Activated T-cell treated with anti-CD3 and anti-CD28 coated beads, Interleukin-2, amount 50 U/mL, for 24 hours (primary cell): ENCODE measurements at regions not wholly inside any gene's neighbourhood (a gene's known extent, or its start where the extent isn't known, plus 50 kb on each side); places are given as distances from the start of the nearest gene placed in this dataset.

Source experiments
- DNase-seq: peaks from one replicate; pipeline ENCODE4 v3.0.0-alpha.2; 2020
- H3K27ac Mint-ChIP-seq: 2 replicates; pipeline ENCODE4 v1.8.0; 2020; ENCODE audit warnings: mild to moderate bottlenecking, mixed read lengths
- H3K27me3 Mint-ChIP-seq: 2 replicates; pipeline ENCODE4 v1.8.0; 2020; ENCODE audit warnings: mixed read lengths
- H3K36me3 Mint-ChIP-seq: 2 replicates; pipeline ENCODE4 v1.8.0; 2020; ENCODE audit warnings: low read depth, mixed read lengths
- H3K4me1 Mint-ChIP-seq: 2 replicates; pipeline ENCODE4 v1.8.0; 2020; ENCODE audit warnings: low read depth, mixed read lengths
- H3K4me3 Mint-ChIP-seq: 2 replicates; pipeline ENCODE4 v1.8.0; 2020; ENCODE audit warnings: mild to moderate bottlenecking, moderate library complexity, mixed read lengths
- H3K9me3 Mint-ChIP-seq: 2 replicates; pipeline ENCODE4 v1.8.0; 2020; ENCODE audit warnings: mixed read lengths

DNA sequence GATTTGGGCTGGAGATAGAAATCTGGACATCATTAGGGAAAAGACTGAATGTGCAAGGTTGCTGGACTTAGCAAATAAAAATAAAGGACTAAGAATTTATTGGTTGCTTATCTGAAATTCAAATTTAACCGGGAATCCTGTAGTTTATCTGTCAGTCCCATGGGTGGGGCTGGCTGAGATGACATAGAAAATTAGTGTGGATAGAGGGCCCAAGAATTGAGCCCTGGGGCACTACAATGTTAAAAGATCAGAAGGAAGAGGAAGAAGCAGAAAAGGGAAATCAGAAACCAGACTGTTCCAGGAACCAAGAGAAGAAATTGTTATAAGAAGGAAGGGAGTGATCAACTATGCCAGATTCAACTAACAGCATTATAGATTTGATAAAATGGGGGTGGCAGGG lies 96.7 kb upstream of the CCDC196 start:
- H3K36me3 Mint-ChIP-seq, result no peaks in the 10 kb centered on the region

DNA sequence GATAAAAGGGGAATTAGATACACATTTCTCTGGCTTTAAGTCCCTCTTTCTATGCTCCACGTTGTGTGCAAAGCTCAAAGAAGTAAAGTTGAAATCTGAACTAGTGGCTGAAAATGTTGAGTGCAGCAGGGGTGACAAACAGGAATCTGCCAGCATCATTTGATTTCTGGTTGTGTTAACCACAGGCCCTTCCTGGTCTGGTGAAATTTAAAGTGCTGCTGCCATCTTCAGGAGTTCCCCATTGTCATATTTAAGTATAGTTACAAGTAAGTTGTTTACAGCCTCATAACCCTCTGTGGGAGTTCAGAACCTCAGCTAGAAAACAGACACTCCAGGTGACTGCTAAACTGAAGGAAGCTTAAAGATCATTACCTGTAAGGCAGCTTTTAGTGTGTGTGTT lies 90.9 kb upstream of the CCDC196 start:
- DNase-seq, result no peak
- no peaks in the 10 kb centered on the region for H3K9me3 Mint-ChIP-seq
- no peaks in the 10 kb centered on the region for H3K36me3 Mint-ChIP-seq
- peaks cover 12% of the 10 kb centered on the region for H3K4me1 Mint-ChIP-seq
- H3K27me3 Mint-ChIP-seq, result no peaks in the 10 kb centered on the region
- H3K27ac Mint-ChIP-seq, result no peak overlapping the region
- no peak overlapping the region for H3K4me3 Mint-ChIP-seq

More for the DNA sequence above, 96.7 kb upstream of the CCDC196 start:
- no peak for DNase-seq
- H3K4me3 Mint-ChIP-seq, result no peak overlapping the region
- H3K27me3 Mint-ChIP-seq, result no peaks in the 10 kb centered on the region
- no peak overlapping the region for H3K27ac Mint-ChIP-seq
- no peaks in the 10 kb centered on the region for H3K9me3 Mint-ChIP-seq
- H3K4me1 Mint-ChIP-seq, result no peaks in the 10 kb centered on the region

DNA sequence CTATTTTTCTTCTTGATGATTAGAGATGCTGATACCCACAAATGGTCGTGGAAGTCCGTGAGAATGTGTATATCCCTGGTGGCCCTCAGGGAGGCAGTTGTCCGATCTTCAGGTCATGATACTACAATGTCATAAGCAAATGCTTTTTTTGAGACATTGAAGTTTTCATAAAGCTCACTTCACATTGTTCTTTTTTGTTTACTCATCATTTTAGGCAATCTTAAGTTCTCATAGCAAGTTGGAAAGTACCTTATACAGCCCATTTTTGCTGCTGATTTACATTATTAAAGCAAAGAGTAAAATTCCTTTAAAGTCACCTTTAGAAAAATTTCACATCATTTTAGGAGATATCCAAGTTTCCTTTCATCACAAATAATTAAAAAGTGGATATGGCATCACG lies 90.0 kb upstream of the CCDC196 start:
- Mint-ChIP-seq H3K4me3 (no peak overlapping the region), H3K27me3 (no peaks in the 10 kb centered on the region), H3K27ac (no peak overlapping the region), H3K36me3 (no peaks in the 10 kb centered on the region), H3K9me3 (no peaks in the 10 kb centered on the region), H3K4me1 (peaks cover 12% of the 10 kb centered on the region)
- no peak for DNase-seq

DNA sequence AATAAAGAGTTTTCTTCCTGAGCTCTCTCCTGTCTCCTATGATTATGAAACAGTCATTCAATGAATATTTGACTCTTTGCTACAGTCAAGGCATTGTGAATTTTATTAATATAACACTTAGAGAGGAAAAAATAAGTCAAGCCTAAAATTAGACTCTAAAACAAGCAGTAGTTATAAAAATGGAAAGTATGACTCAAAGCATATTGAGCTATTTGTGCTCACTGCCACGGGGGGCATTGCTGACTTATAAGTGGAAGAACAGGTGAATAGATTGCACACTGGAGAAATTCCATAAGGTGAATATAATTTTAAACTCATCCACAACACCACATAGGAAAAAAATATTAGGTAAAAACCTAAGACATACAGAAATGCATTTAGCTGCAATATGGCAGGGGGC lies 87.7 kb upstream of the CCDC196 start:
- Mint-ChIP-seq H3K27ac (no peak overlapping the region), H3K4me1 (peaks cover 12% of the 10 kb centered on the region), H3K4me3 (no peak overlapping the region), H3K36me3 (no peaks in the 10 kb centered on the region), H3K9me3 (no peaks in the 10 kb centered on the region), H3K27me3 (no peaks in the 10 kb centered on the region)
- no peak for DNase-seq

DNA sequence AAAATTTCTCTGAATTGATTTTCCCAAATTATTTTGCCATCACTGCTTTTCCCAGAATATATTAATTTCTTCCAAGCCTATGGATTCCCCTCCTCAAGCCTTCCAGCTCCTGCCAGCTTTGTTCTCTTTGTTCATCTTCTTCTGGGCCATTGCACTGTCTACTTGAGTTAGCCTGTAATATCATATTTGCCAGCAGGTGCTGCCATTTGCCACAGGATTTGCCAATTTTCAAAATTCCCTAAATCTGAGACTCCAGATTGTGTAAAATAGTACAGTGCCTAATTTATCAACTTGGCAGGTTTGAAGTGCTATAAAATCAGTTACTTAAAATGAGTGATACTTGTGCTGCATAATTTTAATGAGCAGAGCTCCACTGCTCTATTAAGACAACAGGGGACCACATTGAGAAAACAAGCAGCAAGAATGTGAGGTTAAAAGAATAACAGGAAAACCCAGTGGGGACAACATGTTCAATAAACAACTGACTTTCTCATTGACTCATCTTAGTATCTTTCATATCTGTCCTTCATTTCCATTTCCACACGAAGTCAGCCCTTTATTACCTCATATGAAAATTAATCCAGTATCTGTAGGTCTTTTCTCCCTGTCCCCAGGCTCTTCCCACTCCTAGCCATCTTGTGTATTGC lies 84.6 kb upstream of the CCDC196 start:
- DNase-seq, result no peak
- no peaks in the 10 kb centered on the region for H3K27me3 Mint-ChIP-seq
- no peaks in the 10 kb centered on the region for H3K36me3 Mint-ChIP-seq
- no peak overlapping the region for H3K4me3 Mint-ChIP-seq
- H3K9me3 Mint-ChIP-seq, result no peaks in the 10 kb centered on the region
- no peak overlapping the region for H3K27ac Mint-ChIP-seq
- H3K4me1 Mint-ChIP-seq, result peaks cover 6% of the 10 kb centered on the region

DNA sequence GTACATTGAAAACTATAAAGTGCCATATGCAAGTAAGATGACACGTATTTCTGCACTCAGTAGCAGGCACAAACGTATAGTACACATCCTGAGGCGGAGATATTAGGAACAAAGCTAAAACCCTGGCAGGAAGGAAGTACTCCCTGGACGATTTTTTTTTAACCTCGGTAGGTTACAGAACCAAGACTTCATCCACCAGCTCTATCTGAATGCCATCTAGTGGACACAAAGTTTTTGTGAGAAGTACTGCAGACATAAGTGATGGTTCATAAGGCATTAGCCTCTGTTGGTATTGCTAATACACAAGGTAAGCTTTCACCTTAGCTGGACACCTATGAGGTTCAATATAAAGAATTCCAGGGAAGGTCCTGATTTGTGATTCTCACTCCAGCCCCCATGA lies 83.0 kb upstream of the CCDC196 start:
- DNase-seq, result no peak
- no peaks in the 10 kb centered on the region for H3K36me3 Mint-ChIP-seq
- no peaks in the 10 kb centered on the region for H3K9me3 Mint-ChIP-seq
- H3K27me3 Mint-ChIP-seq, result no peaks in the 10 kb centered on the region
- no peak overlapping the region for H3K4me3 Mint-ChIP-seq
- H3K27ac Mint-ChIP-seq, result no peak overlapping the region
- peaks cover 4% of the 10 kb centered on the region for H3K4me1 Mint-ChIP-seq

DNA sequence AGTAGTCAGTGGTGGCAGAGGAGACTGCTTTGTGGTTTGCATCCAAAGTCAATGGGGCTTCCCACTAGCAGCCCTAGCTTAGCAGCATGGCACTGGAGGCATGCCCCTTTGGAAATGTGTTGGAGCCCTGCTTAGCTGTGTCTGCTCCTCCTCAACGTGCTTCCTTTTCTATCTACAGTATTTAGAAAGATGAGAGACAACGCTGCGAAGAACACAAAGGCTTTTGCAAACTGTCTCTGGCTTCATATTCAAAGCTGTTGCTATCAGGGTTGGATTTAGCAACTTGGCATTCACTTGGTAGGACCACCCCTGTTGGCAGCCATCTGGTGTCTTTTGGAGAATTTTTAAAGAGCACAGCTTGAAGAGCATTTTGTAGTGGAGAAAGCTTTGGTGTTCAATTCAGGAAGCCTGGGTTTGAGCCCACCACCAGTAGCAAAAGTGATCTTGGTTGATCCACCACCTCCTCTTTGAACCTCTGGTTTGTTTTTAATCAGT lies 82.1 kb upstream of the CCDC196 start:
- no peak for DNase-seq
- H3K27ac Mint-ChIP-seq, result no peak overlapping the region
- no peak overlapping the region for H3K4me3 Mint-ChIP-seq
- no peaks in the 10 kb centered on the region for H3K9me3 Mint-ChIP-seq
- no peaks in the 10 kb centered on the region for H3K27me3 Mint-ChIP-seq
- H3K4me1 Mint-ChIP-seq, result no peaks in the 10 kb centered on the region
- H3K36me3 Mint-ChIP-seq, result no peaks in the 10 kb centered on the region

DNA sequence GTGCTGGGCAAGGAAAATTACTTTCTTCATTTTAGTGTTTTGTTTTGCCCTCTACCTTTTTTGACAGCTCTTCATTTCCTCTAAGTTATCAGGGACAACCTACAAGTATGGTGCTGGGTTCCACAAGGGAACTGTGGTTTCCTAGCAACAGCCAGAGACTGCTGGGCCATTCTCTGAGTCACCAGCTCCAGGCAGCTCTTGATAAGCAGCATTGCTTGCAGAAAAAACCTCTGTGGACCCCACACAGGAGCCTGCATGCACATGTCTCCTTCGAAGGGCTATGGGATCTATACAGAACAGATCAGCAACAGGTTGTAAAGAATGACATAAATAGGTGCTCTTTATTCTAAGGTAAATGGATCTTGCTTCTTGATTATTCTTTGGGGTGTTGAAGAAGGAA lies 81.0 kb upstream of the CCDC196 start:
- no peaks in the 10 kb centered on the region for H3K4me1 Mint-ChIP-seq
- no peaks in the 10 kb centered on the region for H3K36me3 Mint-ChIP-seq
- no peak overlapping the region for H3K4me3 Mint-ChIP-seq
- no peaks in the 10 kb centered on the region for H3K9me3 Mint-ChIP-seq
- DNase-seq, result no peak
- H3K27me3 Mint-ChIP-seq, result no peaks in the 10 kb centered on the region
- H3K27ac Mint-ChIP-seq, result no peak overlapping the region

DNA sequence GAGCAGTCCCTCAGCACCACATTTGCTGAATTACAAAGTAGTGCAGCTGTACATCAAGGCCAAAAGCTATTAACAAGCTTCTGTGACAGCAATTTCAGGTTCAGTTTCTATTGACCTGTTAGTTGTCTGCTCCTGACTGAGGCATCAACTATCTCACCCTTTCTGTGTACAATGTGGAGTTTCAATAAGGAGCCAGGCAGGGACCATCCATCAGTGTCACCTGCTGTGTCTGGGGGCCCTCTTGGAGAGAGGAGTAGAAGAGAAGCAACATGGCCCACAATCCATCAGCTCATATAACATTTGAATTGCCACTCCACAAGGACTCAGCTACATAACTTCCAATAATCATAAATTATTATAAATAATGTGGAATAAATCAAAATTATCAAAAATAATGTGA lies 72.3 kb upstream of the CCDC196 start:
- H3K4me1 Mint-ChIP-seq, result no peaks in the 10 kb centered on the region
- H3K9me3 Mint-ChIP-seq, result no peaks in the 10 kb centered on the region
- no peak overlapping the region for H3K27ac Mint-ChIP-seq

DNA sequence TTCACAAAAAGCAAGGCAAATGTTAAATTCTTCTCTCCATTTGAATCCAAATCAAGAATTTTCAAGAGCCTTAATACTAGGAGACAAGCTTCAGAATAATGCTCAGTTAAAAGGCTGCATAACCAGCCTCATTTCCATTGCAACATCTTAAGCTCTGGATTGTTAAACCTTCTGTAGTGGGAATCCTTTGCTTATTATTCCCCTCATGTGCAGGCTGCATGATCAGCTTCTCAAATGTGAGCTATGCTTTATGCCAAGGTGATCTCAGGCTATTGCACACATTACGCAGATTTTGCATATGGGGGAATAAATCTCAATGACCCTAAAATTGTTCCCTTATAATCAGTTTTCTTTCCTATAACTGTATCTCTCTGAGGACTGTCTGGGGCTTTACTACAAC lies 71.7 kb upstream of the CCDC196 start:
- no peaks in the 10 kb centered on the region for H3K36me3 Mint-ChIP-seq
- H3K27me3 Mint-ChIP-seq, result no peaks in the 10 kb centered on the region
- no peaks in the 10 kb centered on the region for H3K4me1 Mint-ChIP-seq
- no peak for DNase-seq
- no peak overlapping the region for H3K4me3 Mint-ChIP-seq
- no peaks in the 10 kb centered on the region for H3K9me3 Mint-ChIP-seq
- H3K27ac Mint-ChIP-seq, result no peak overlapping the region

More for the DNA sequence above, 72.3 kb upstream of the CCDC196 start:
- DNase-seq, result no peak
- H3K4me3 Mint-ChIP-seq, result no peak overlapping the region
- H3K27me3 Mint-ChIP-seq, result no peaks in the 10 kb centered on the region
- H3K36me3 Mint-ChIP-seq, result no peaks in the 10 kb centered on the region

DNA sequence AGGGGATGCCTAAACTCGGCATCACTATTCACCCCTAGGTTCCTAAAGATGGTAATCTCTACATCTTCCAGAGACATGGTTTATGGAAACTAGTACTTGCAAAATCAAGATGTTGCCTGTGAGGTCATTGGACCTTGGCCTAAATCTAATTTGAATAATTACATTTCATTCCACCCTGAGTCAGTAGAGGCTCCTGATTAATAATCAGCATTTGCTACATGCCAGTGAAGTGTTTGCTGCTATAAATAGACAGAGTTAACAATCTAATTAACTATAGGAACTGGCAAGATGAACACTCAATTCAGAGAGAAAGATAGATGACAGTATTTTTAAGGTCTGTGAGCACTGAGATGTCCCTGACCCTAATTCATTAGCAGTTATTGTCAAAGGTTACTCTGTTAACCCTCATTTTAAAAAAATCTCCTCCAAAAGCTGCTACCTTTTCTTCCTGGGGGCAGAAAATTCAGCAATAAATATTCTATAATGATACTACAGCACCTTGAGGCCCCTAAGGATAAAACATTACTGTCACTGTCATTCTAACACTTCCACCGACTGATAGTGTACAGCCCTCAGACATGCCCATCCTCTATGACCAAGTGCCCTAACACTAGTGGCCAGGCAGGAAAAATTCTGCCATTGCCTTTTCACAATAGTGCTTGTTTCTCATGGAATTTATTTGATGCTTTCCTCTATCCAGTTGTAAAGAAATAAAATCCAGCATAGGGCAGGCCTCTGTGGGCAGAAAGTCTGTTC lies 65.7 kb upstream of the CCDC196 start:
- no peaks in the 10 kb centered on the region for H3K36me3 Mint-ChIP-seq
- no peaks in the 10 kb centered on the region for H3K27me3 Mint-ChIP-seq
- H3K9me3 Mint-ChIP-seq, result no peaks in the 10 kb centered on the region
- no peaks in the 10 kb centered on the region for H3K4me1 Mint-ChIP-seq
- no peak overlapping the region for H3K4me3 Mint-ChIP-seq
- H3K27ac Mint-ChIP-seq, result no peak overlapping the region
- no peak for DNase-seq

DNA sequence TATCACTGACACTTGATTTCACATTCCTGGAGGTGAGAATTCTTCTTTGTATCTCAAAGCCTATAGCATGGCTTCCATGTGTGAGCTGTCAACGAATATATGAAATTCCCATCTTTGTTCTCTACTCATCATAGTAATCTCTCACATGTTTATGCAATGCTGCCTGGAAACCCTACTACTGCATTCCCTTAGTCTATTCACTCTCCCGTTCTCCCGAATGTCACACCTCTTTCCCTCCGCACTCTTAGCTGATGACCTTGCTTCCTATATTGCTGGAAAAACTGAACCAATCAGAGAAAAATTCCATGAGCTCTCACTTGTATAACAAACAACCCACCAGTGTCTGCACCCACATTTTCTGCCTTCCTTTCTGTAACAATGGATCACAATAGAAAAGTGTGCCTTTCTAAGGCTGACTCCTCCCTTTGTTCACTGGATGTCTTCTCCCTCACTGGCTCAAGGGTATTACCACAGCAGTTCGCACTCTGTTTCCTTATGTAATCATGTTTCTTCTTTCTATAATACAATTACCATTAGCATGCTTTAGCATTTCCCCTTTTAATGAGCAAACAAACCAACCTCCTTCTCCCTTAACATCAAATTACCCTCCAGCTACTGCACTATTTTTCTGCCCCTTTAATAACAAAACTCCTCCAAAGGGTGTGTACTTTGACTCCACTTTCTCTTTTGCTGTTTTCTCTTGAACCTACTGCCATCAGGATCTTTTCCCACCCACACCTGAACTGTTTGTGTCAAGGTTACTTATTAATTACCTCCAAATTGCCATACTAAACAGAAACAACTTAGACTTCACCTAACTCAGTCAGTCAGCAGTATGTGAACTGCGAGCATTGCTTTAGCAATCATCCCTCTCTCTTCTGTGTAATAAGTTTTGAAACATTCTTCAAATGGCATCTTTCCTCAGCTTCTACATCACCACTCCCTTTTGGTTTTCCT lies 63.9 kb upstream of the CCDC196 start:
- H3K9me3 Mint-ChIP-seq, result no peaks in the 10 kb centered on the region
- no peaks in the 10 kb centered on the region for H3K27me3 Mint-ChIP-seq
- DNase-seq, result no peak
- no peaks in the 10 kb centered on the region for H3K4me1 Mint-ChIP-seq
- no peak overlapping the region for H3K27ac Mint-ChIP-seq
- no peaks in the 10 kb centered on the region for H3K36me3 Mint-ChIP-seq
- H3K4me3 Mint-ChIP-seq, result no peak overlapping the region

DNA sequence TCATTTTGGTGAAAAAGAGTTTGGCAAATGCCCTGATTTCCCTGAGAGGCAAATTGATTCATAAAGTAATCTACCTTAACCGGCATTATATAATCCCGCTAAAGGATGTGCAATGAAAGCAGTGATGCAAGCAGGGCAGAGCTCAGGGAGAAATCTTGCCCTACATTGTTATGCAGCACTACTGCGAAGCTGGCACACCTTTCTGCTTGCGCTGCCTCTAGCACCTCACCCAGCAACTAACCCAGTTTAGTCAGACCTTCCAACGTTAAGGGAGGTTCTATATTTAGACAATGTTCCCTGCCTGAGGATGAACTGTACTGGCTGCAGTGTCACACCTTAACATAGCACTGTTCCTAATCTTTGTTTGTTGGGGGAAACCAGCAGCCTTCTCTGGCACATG lies 60.8 kb upstream of the CCDC196 start:
- DNase-seq, result no peak
- no peaks in the 10 kb centered on the region for H3K4me1 Mint-ChIP-seq
- H3K4me3 Mint-ChIP-seq, result no peak overlapping the region
- no peaks in the 10 kb centered on the region for H3K36me3 Mint-ChIP-seq
- no peaks in the 10 kb centered on the region for H3K27me3 Mint-ChIP-seq
- H3K9me3 Mint-ChIP-seq, result no peaks in the 10 kb centered on the region
- no peak overlapping the region for H3K27ac Mint-ChIP-seq

DNA sequence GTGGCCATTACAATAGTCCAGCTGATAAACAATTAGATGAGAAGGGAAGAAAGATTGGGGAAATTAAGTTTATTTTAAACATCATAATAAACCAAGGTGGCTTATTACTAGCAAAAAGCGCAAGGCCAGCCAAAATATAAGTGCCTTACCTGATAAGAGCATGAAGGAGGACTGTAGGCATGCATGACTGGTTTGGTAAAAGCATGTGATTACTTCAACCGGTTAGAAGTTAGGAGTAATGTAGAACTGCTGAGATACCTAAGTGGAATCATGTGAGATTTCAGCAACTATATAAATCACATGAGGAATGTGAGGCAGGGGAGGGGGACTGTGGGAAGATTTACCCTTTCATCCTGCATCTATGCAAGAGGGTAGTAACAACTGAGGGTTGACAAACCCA lies 59.7 kb upstream of the CCDC196 start:
- no peak overlapping the region for H3K4me3 Mint-ChIP-seq
- no peak overlapping the region for H3K27ac Mint-ChIP-seq
- H3K36me3 Mint-ChIP-seq, result no peaks in the 10 kb centered on the region
- no peaks in the 10 kb centered on the region for H3K4me1 Mint-ChIP-seq
- no peaks in the 10 kb centered on the region for H3K9me3 Mint-ChIP-seq
- no peaks in the 10 kb centered on the region for H3K27me3 Mint-ChIP-seq
- DNase-seq, result no peak

DNA sequence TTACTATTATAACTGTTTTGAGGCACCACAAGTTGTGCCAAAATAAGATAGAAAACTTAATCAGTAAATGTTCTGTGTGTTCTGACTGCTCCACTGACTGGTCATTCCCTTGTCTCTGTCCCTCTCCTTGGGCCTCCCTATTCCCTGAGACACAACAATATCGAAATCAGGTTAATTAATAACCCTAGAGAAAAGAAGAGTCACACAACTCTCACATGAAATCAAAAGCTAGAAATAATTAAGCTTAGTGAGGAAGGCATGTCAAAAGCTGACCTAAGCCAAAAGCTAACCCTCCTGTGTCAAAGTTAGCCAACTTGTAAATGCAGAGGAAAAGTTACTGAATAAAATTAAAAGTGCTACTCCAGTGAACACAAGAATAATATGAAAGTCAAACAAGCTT lies 53.8 kb upstream of the CCDC196 start:
- Mint-ChIP-seq H3K4me1 (no peaks in the 10 kb centered on the region), H3K4me3 (no peak overlapping the region), H3K36me3 (no peaks in the 10 kb centered on the region), H3K27me3 (no peaks in the 10 kb centered on the region), H3K27ac (no peak overlapping the region), H3K9me3 (no peaks in the 10 kb centered on the region)
- no peak for DNase-seq
